H9 (cell line): ENCODE measurements at regions not wholly inside any gene's neighbourhood (a gene's known extent, or its start where the extent isn't known, plus 50 kb on each side); places are given as distances from the start of the nearest gene placed in this dataset.

Experiments
- DNase-seq: peaks from one replicate; pipeline ENCODE4 v3.0.0-alpha.2; 2017
- H2AFZ ChIP-seq: one replicate; pipeline ENCODE4 v1.6.1; 2013; ENCODE audit warnings: mild to moderate bottlenecking, low read length, control low read depth, moderate library complexity
- H2AK5ac ChIP-seq: 2 replicates; pipeline ENCODE4 v1.6.1; 2013; ENCODE audit warnings: low read length, control low read depth, mixed read lengths; ENCODE audit not compliant: insufficient read length
- H2BK120ac ChIP-seq: one replicate; pipeline ENCODE4 v1.6.1; 2013; ENCODE audit warnings: low read depth, mild to moderate bottlenecking, low read length, control low read depth, inconsistent platforms; ENCODE audit not compliant: poor library complexity, severe bottlenecking
- H2BK12ac ChIP-seq: 2 replicates; pipeline ENCODE4 v1.6.1; 2013; ENCODE audit warnings: low read length, control low read depth, mixed read lengths, low read depth; ENCODE audit not compliant: insufficient read length
- H2BK15ac ChIP-seq: 2 replicates; pipeline ENCODE4 v1.6.1; 2013; ENCODE audit warnings: low read depth, low read length, control low read depth
- H2BK20ac ChIP-seq: one replicate; pipeline ENCODE4 v1.6.1; 2013; ENCODE audit warnings: low read depth, mild to moderate bottlenecking, low read length, control low read depth, inconsistent platforms; ENCODE audit not compliant: poor library complexity, severe bottlenecking
- H2BK5ac ChIP-seq: 2 replicates; pipeline ENCODE4 v1.6.1; 2013; ENCODE audit warnings: low read length, control low read depth, mixed read lengths; ENCODE audit not compliant: insufficient read length
- H3K14ac ChIP-seq: 2 replicates; pipeline ENCODE4 v1.6.1; 2013; ENCODE audit warnings: low read length, control low read depth; ENCODE audit not compliant: insufficient read depth
- H3K18ac ChIP-seq: 2 replicates; pipeline ENCODE4 v1.6.1; 2013; ENCODE audit warnings: low read depth, mild to moderate bottlenecking, mixed read lengths, low read length, control low read depth; ENCODE audit not compliant: insufficient read length
- H3K23ac ChIP-seq: 2 replicates; pipeline ENCODE4 v1.6.1; 2013; ENCODE audit warnings: low read length, control low read depth, mixed read lengths, low read depth; ENCODE audit not compliant: insufficient read length
- H3K23me2 ChIP-seq: 2 replicates; pipeline ENCODE4 v1.6.1; 2013; ENCODE audit warnings: low read depth, mild to moderate bottlenecking, mixed read lengths, low read length, control low read depth; ENCODE audit not compliant: insufficient read length, poor library complexity, severe bottlenecking
- H3K27ac ChIP-seq: 2 replicates; pipeline ENCODE4 v1.5.1; 2013; ENCODE audit warnings: low read length, control low read depth, mixed read lengths, low read depth; ENCODE audit not compliant: insufficient read length
- H3K27me3 ChIP-seq: 2 replicates; pipeline ENCODE4 v1.6.1; 2013; ENCODE audit warnings: low read length, control low read depth, inconsistent platforms; ENCODE audit not compliant: insufficient read depth
- H3K4ac ChIP-seq: 2 replicates; pipeline ENCODE4 v1.6.1; 2013; ENCODE audit warnings: low read depth, mild to moderate bottlenecking, control low read depth, inconsistent platforms, low read length, moderate library complexity
- H3K4me1 ChIP-seq: 2 replicates; pipeline ENCODE4 v1.6.1; 2013; ENCODE audit warnings: low read length, control low read depth, inconsistent platforms; ENCODE audit not compliant: insufficient read depth
- H3K4me2 ChIP-seq: 2 replicates; pipeline ENCODE4 v1.6.1; 2013; ENCODE audit warnings: low read length, control low read depth, mixed read lengths; ENCODE audit not compliant: insufficient read length, insufficient read depth
- H3K56ac ChIP-seq: 2 replicates; pipeline ENCODE4 v1.6.1; 2013; ENCODE audit warnings: low read depth, mild to moderate bottlenecking, mixed read lengths, low read length, control low read depth; ENCODE audit not compliant: insufficient read length
- H3K79me1 ChIP-seq: 2 replicates; pipeline ENCODE4 v1.6.1; 2013; ENCODE audit warnings: low read depth, mild to moderate bottlenecking, moderate library complexity, low read length, control low read depth, inconsistent platforms; ENCODE audit not compliant: insufficient read depth, poor library complexity, severe bottlenecking
- H3K79me2 ChIP-seq: 2 replicates; pipeline ENCODE4 v1.6.1; 2013; ENCODE audit warnings: low read length, control low read depth, inconsistent platforms; ENCODE audit not compliant: insufficient read depth
- H3K9ac ChIP-seq: 2 replicates; pipeline ENCODE4 v1.6.1; 2013; ENCODE audit warnings: low read length, control low read depth, mixed read lengths; ENCODE audit not compliant: insufficient read length; ENCODE audit errors: extremely low read depth
- H3K9me3 ChIP-seq: one replicate; pipeline ENCODE4 v1.6.1; 2013; ENCODE audit warnings: low read depth, low read length, inconsistent platforms; ENCODE audit not compliant: control insufficient read depth
- H3T11ph ChIP-seq: one replicate; pipeline ENCODE4 v1.6.1; 2013; ENCODE audit warnings: mild to moderate bottlenecking, low read length, control low read depth, inconsistent platforms
- H4K20me1 ChIP-seq: one replicate; pipeline ENCODE4 v1.6.1; 2013; ENCODE audit not compliant: control insufficient read depth, insufficient read length, insufficient read depth
- H4K5ac ChIP-seq: 2 replicates; pipeline ENCODE4 v1.6.1; 2013; ENCODE audit warnings: low read depth, mild to moderate bottlenecking, mixed read lengths, low read length, control low read depth; ENCODE audit not compliant: insufficient read length
- H4K8ac ChIP-seq: replicated peaks from 2 replicates; pipeline ENCODE4 v1.6.1; 2013; ENCODE audit warnings: low read length, control low read depth, mixed read lengths, low read depth; ENCODE audit not compliant: insufficient read length
- H4K91ac ChIP-seq: 2 replicates; pipeline ENCODE4 v1.6.1; 2013; ENCODE audit warnings: low read depth, mild to moderate bottlenecking, moderate library complexity, mixed read lengths, low read length, control low read depth; ENCODE audit not compliant: insufficient read length
- H3K27ac Mint-ChIP-seq, 3 experiments: 2 replicates in 2 of 3; 3 replicates in 1 of 3; pipeline ENCODE4 v1.8.0; 2020 to 2021; ENCODE audit warnings: mixed read lengths in 3 of 3, mild to moderate bottlenecking in 1 of 3, moderate library complexity in 1 of 3
- H3K27me3 Mint-ChIP-seq: 2 replicates; pipeline ENCODE4 v1.8.0; 2021; ENCODE audit warnings: low read depth, mild to moderate bottlenecking, moderate library complexity, mixed read lengths
- H3K36me3 Mint-ChIP-seq, 3 experiments: 2 replicates in 2 of 3; 3 replicates in 1 of 3; pipeline ENCODE4 v1.8.0; 2020 to 2021; ENCODE audit warnings: low read depth in 3 of 3, mixed read lengths in 3 of 3; ENCODE audit not compliant: insufficient read depth in 1 of 3
- H3K4me1 Mint-ChIP-seq, 2 experiments: 2 replicates each; pipeline ENCODE4 v1.8.0; 2020; ENCODE audit warnings: mixed read lengths in 2 of 2
- H3K4me3 Mint-ChIP-seq, 2 experiments: 2 replicates in 1 of 2; 3 replicates in 1 of 2; pipeline ENCODE4 v1.8.0; 2020 to 2021; ENCODE audit warnings: mild to moderate bottlenecking in 2 of 2, mixed read lengths in 2 of 2, moderate library complexity in 1 of 2
- H3K9me3 Mint-ChIP-seq, 2 experiments: 2 replicates in 1 of 2; 3 replicates in 1 of 2; pipeline ENCODE4 v1.8.0; 2020; ENCODE audit warnings: mild to moderate bottlenecking in 2 of 2, mixed read lengths in 2 of 2, moderate library complexity in 1 of 2
- CTCF ChIP-seq: fragments of 200-600 bp; sonication (generic); conservative IDR thresholded peaks from 3 replicates; pipeline ENCODE4 v1.8.0; 2021; ENCODE audit warnings: antibody characterized with exemption, mild to moderate bottlenecking
- WGBS: extraction: QIAGEN DNeasy Blood & Tissue Kit; methylation state at CpG from one replicate; pipeline ENCODE4 v1.1.7; 2013; ENCODE audit warnings: missing lambda C conversion rate, low lambda C conversion rate, mixed read lengths; ENCODE audit not compliant: insufficient read length; ENCODE audit errors: extremely low coverage; 5-methylcytosine and 5-hydroxymethylcytosine counted together

- Histone ChIP-seq H4K91ac (no peak overlapping the region), H2AFZ (no peak overlapping the region), H3K4ac (no peak overlapping the region), H3K79me2 (no peaks in the 10 kb centered on the region), H3K4me2 (no peak overlapping the region), H2BK20ac (no peak overlapping the region), H4K5ac (no peak overlapping the region), H3K14ac (no peak overlapping the region), H4K20me1 (no peaks in the 10 kb centered on the region), H2BK5ac (no peak overlapping the region), H3K23me2 (no peaks in the 10 kb centered on the region), H3K27me3 (no peaks in the 10 kb centered on the region), H3K9ac (no peak overlapping the region), H2BK12ac (no peak overlapping the region), H3K9me3 (no peaks in the 10 kb centered on the region), H3K18ac (no peak overlapping the region), H3K56ac (no peak overlapping the region), H2BK15ac (no peak overlapping the region), H4K8ac (no peak overlapping the region), H3K27ac (no peak overlapping the region), H3K79me1 (no peaks in the 10 kb centered on the region), H3T11ph (no peak overlapping the region), H3K4me1 (peaks cover 3% of the 10 kb centered on the region; the same call in 1 of the 2 replicates), H3K23ac (no peak overlapping the region), H2BK120ac (no peak overlapping the region), H2AK5ac (no peak overlapping the region)
- no peak overlapping the region for H3K27ac Mint-ChIP-seq
- no peaks in the 10 kb centered on the region for H3K9me3 Mint-ChIP-seq
- H3K4me3 Mint-ChIP-seq: no peak overlapping the region
- WGBS: no CpG with 5 or more reads among the region's 1 CpG
- no peaks in the 10 kb centered on the region for H3K36me3 Mint-ChIP-seq
- peaks cover 6 to 13% of the 10 kb centered on the region in 2 experiments for H3K4me1 Mint-ChIP-seq
- no peaks in the 10 kb centered on the region for H3K27me3 Mint-ChIP-seq
- DNase-seq: no peak
- no peak for TF ChIP-seq CTCF
These were observed 63.1 kb upstream of the TMEM178A start for GRCh38 chr2:39602616-39603015.
